ENCODE measurements at regions not wholly inside any gene's neighbourhood (a gene's known extent, or its start where the extent isn't known, plus 50 kb on each side); places are given as distances from the start of the nearest gene placed in this dataset.
"Not testable (repeated sequence)": the region's sequence is repeated elsewhere in the genome, so short reads cannot be mapped to it uniquely, and the experiment has no call there.

- no peak for DNase-seq (ENCODE audit: low spot score)
Measured at GRCh38 chr3:80734920-80735319, 967.1 kb upstream of the ROBO1 start.

GRCh38 chr3:80734483-80734882 lies 966.7 kb upstream of the ROBO1 start:
- DNase-seq (ENCODE audit: low spot score) = no peak

- no peak for DNase-seq (ENCODE audit: low spot score)
Measured at GRCh38 chr3:80733522-80734176, 965.9 kb upstream of the ROBO1 start.

- not testable (repeated sequence) for DNase-seq (ENCODE audit: low spot score)
Measured at GRCh38 chr3:80727561-80727960, 959.8 kb upstream of the ROBO1 start.

GRCh38 chr3:80709597-80710322 lies 942.0 kb upstream of the ROBO1 start:
- DNase-seq (ENCODE audit: low spot score) = not testable (repeated sequence)

GRCh38 chr3:80705290-80705689 lies 937.5 kb upstream of the ROBO1 start:
- no peak for DNase-seq (ENCODE audit: low spot score)

- no peak for DNase-seq (ENCODE audit: low spot score)
Measured at GRCh38 chr3:80701349-80701748, 933.6 kb upstream of the ROBO1 start.

- no peak for DNase-seq (ENCODE audit: low spot score)
Measured at GRCh38 chr3:80697291-80697690, 929.5 kb upstream of the ROBO1 start.

GRCh38 chr3:80696280-80696679 lies 928.5 kb upstream of the ROBO1 start:
- DNase-seq (ENCODE audit: low spot score) = no peak

- no peak for DNase-seq (ENCODE audit: low spot score)
Measured at GRCh38 chr3:80688814-80689213, 921.0 kb upstream of the ROBO1 start.

GRCh38 chr3:80682951-80683350 lies 915.2 kb upstream of the ROBO1 start:
- DNase-seq (ENCODE audit: low spot score) = no peak

GRCh38 chr3:80682235-80682634 lies 914.4 kb upstream of the ROBO1 start:
- no peak for DNase-seq (ENCODE audit: low spot score)

GRCh38 chr3:80677796-80678195 lies 910.0 kb upstream of the ROBO1 start:
- DNase-seq (ENCODE audit: low spot score) = no peak

- no peak for DNase-seq (ENCODE audit: low spot score)
Measured at GRCh38 chr3:80676866-80677265, 909.1 kb upstream of the ROBO1 start.

- no peak for DNase-seq (ENCODE audit: low spot score)
Measured at GRCh38 chr3:80676261-80676660, 908.5 kb upstream of the ROBO1 start.

GRCh38 chr3:80675790-80676189 lies 908.0 kb upstream of the ROBO1 start:
- no peak for DNase-seq (ENCODE audit: low spot score)

- DNase-seq (ENCODE audit: low spot score) = no peak
Measured at GRCh38 chr3:80668600-80669294, 900.9 kb upstream of the ROBO1 start.

GRCh38 chr3:80668100-80668499 lies 900.3 kb upstream of the ROBO1 start:
- no peak for DNase-seq (ENCODE audit: low spot score)

- peak; percentile 31 for DNase-seq (ENCODE audit: low spot score)
Measured at GRCh38 chr3:80663426-80663825, 895.6 kb upstream of the ROBO1 start.

- DNase-seq (ENCODE audit: low spot score) = no peak
Measured at GRCh38 chr3:80655216-80655615, 887.4 kb upstream of the ROBO1 start.

GRCh38 chr3:80649170-80649569 lies 881.4 kb upstream of the ROBO1 start:
- no peak for DNase-seq (ENCODE audit: low spot score)

- DNase-seq (ENCODE audit: low spot score) = no peak
Measured at GRCh38 chr3:80643421-80643820, 875.6 kb upstream of the ROBO1 start.

Measured in putamen (tissue), 1 donor.